Esophagus muscularis mucosa (tissue), 4 donors: ENCODE measurements at regions not wholly inside any gene's neighbourhood (a gene's known extent, or its start where the extent isn't known, plus 50 kb on each side); places are given as distances from the start of the nearest gene placed in this dataset.

Experiments
- EP300 ChIP-seq: sonication (generic); formaldehyde crosslinking; IDR thresholded peaks from one replicate; pipeline ENCODE4 v1.6.1; 2017; ENCODE audit warnings: antibody characterized with exemption
- POLR2A ChIP-seq: fragments of 450-650 bp; IDR thresholded peaks from one replicate; pipeline ENCODE4 v1.6.1; 2017; ENCODE audit warnings: antibody characterized with exemption, moderate library complexity, mild to moderate bottlenecking, low read depth
- POLR2AphosphoS5 ChIP-seq, 2 donors: sonication (generic); formaldehyde crosslinking; IDR thresholded peaks; one replicate each; pipeline ENCODE4 v1.6.1; 2017; ENCODE audit warnings: antibody characterized with exemption in 2 of 2
- TF ChIP-seq, protein P1 (sequence below), 3 experiments: fragments of 200-600 bp in 2 of 3; fragments of 450-650 bp in 1 of 3; sonication (generic) in 2 of 3; IDR thresholded peaks; one replicate each; pipeline ENCODE4 v1.5.1; 2017 to 2019; ENCODE audit warnings: antibody characterized with exemption in 3 of 3, mild to moderate bottlenecking in 2 of 3, moderate library complexity in 1 of 3

- TF ChIP-seq, protein P1, sequence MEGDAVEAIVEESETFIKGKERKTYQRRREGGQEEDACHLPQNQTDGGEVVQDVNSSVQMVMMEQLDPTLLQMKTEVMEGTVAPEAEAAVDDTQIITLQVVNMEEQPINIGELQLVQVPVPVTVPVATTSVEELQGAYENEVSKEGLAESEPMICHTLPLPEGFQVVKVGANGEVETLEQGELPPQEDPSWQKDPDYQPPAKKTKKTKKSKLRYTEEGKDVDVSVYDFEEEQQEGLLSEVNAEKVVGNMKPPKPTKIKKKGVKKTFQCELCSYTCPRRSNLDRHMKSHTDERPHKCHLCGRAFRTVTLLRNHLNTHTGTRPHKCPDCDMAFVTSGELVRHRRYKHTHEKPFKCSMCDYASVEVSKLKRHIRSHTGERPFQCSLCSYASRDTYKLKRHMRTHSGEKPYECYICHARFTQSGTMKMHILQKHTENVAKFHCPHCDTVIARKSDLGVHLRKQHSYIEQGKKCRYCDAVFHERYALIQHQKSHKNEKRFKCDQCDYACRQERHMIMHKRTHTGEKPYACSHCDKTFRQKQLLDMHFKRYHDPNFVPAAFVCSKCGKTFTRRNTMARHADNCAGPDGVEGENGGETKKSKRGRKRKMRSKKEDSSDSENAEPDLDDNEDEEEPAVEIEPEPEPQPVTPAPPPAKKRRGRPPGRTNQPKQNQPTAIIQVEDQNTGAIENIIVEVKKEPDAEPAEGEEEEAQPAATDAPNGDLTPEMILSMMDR (IDR thresholded peaks at IDR 0.05) = no peak
- no peak for TF ChIP-seq POLR2AphosphoS5 (IDR thresholded peaks at IDR 0.05)
- no peak for TF ChIP-seq POLR2A
- TF ChIP-seq EP300 = no peak
Observed at GRCh38 chr14:44720707-44721106, 213.6 kb upstream of the FSCB start.
